Psoas muscle (tissue), 7 donors: ENCODE measurements at regions not wholly inside any gene's neighbourhood (a gene's known extent, or its start where the extent isn't known, plus 50 kb on each side); places are given as distances from the start of the nearest gene placed in this dataset.

Experiments used
- ATAC-seq, 4 donors: fragments of 200-7000 bp; cut with Tn5 transposase; one replicate each; pipeline ENCODE4 v1.9.1; 2020; ENCODE audit warnings: moderate library complexity in 3 of 4, mild to moderate bottlenecking in 2 of 4
- DNase-seq, 2 donors: peaks; one replicate each; pipeline ENCODE4 v3.0.0-alpha.2; 2020
- H3K27ac ChIP-seq: fragments of 200-600 bp; one replicate; pipeline ENCODE4 v1.8.0; 2022
- H3K27me3 ChIP-seq, 3 donors: fragments of 200-600 bp in 1 of 3; one replicate each; pipeline versions ENCODE4 v1.6.1 to v1.8.0; 2013 to 2022; ENCODE audit warnings: low read length in 2 of 3, mild to moderate bottlenecking in 2 of 3, moderate library complexity in 1 of 3; ENCODE audit not compliant: insufficient read depth in 3 of 3
- H3K36me3 ChIP-seq, 2 donors: fragments of 200-600 bp in 1 of 2; one replicate each; pipeline versions ENCODE4 v1.6.1 to v1.8.0; 2013 to 2022; ENCODE audit warnings: low read depth in 1 of 2, mild to moderate bottlenecking in 1 of 2, moderate library complexity in 1 of 2; ENCODE audit not compliant: insufficient read depth in 1 of 2
- H3K4me1 ChIP-seq: fragments of 200-600 bp; one replicate; pipeline ENCODE4 v1.8.0; 2022
- H3K4me3 ChIP-seq: fragments of 200-600 bp; one replicate; pipeline ENCODE4 v1.8.0; 2022; ENCODE audit warnings: mild to moderate bottlenecking
- H3K9me3 ChIP-seq: fragments of 200-600 bp; one replicate; pipeline ENCODE4 v1.8.0; 2022
- CTCF ChIP-seq: fragments of 200-600 bp; IDR thresholded peaks from one replicate; pipeline ENCODE4 v1.8.0; 2022; ENCODE audit warnings: antibody characterized with exemption
- WGBS, 3 donors: extraction: QIAGEN DNeasy Blood & Tissue Kit; methylation state at CpG; one replicate each; pipeline versions ENCODE4 v1.1.6 to v1.1.7; 2013; 5-methylcytosine and 5-hydroxymethylcytosine counted together
- intact Hi-C, 2 donors: fragments of 100-400 bp; cut with DNase I; formaldehyde crosslinking; loops; one replicate each; pipeline versions ENCODE4 v1.11.0 to v1.14.2; 2022
- donor health status: healthy with polysubstance abuse.
- donor health status: DM: no; HTN: no; CAD: no; lungs with moderate emphysema.
- donor health status: Bipolar disorder and iron deficiency.
- donor health status: healthy.
- donor health status: DM: yes; HTN: yes; CAD: no.
- donor health status: DM: no; HTN: no; CAD: no.
- donor health status: DM: yes; HTN: yes; CAD: no.

GRCh38 chr11:69368119-69368880, 74.3 kb downstream of the MYEOV start:
- WGBS, 3 donors = 87 to 91% (median 90%) methylated on average over 10 of the region's 10 CpGs
- ATAC-seq = no peak
- H3K27ac ChIP-seq = no peak overlapping the region
- intact Hi-C loops = no loop called here
- DNase-seq = peak in 1 of 2 donors; percentile 40
- H3K4me3 ChIP-seq = no peak overlapping the region
- no peaks in the 10 kb centered on the region for H3K4me1 ChIP-seq
- TF ChIP-seq CTCF = no peak
- no peaks in the 10 kb centered on the region for H3K36me3 ChIP-seq
- peaks cover 3% of the 10 kb centered on the region for H3K9me3 ChIP-seq
- H3K27me3 ChIP-seq = no peaks in the 10 kb centered on the region

GRCh38 chr11:69369210-69369825, 75.4 kb downstream of the MYEOV start:
- Histone ChIP-seq H3K36me3 (no peaks in the 10 kb centered on the region), H3K9me3 (peaks cover 3% of the 10 kb centered on the region), H3K27ac (no peak overlapping the region), H3K27me3 (no peaks in the 10 kb centered on the region), H3K4me3 (no peak overlapping the region), H3K4me1 (no peaks in the 10 kb centered on the region)
- intact Hi-C loops = no loop called here
- ATAC-seq (no peak), DNase-seq (no peak)
- WGBS, 3 donors = 78 to 93% (median 84%) methylated on average over 5 of the region's 5 CpGs
- no peak for TF ChIP-seq CTCF

- WGBS, 3 donors = 87 to 100% (median 99%) methylated on average over 2 of the region's 2 CpGs
- Histone ChIP-seq H3K4me3 (no peak overlapping the region), H3K27me3 (no peaks in the 10 kb centered on the region), H3K36me3 (no peaks in the 10 kb centered on the region), H3K9me3 (peaks cover 3% of the 10 kb centered on the region), H3K27ac (no peak overlapping the region), H3K4me1 (no peaks in the 10 kb centered on the region)
- no peak for ATAC-seq
- DNase-seq = no peak
- TF ChIP-seq CTCF = no peak
- intact Hi-C loops = no loop called here
Observed at GRCh38 chr11:69369945-69370344, 76.0 kb downstream of the MYEOV start.

GRCh38 chr11:69370984-69371709, 77.2 kb downstream of the MYEOV start:
- H3K9me3 ChIP-seq = peaks cover 3% of the 10 kb centered on the region
- WGBS, 3 donors = 92 to 95% (median 93%) methylated on average over 13 of the region's 13 CpGs
- no peaks in the 10 kb centered on the region for H3K4me1 ChIP-seq
- no peak overlapping the region for H3K4me3 ChIP-seq
- intact Hi-C loops = no loop called here
- DNase-seq (peak; percentile 7 to 43), ATAC-seq (no peak)
- no peaks in the 10 kb centered on the region for H3K36me3 ChIP-seq
- H3K27me3 ChIP-seq = no peaks in the 10 kb centered on the region
- TF ChIP-seq CTCF = no peak
- H3K27ac ChIP-seq = no peak overlapping the region
